Activated T-cell treated with anti-CD3 and anti-CD28 coated beads, Interleukin-2, amount 50 U/mL, for 24 hours (primary cell): ENCODE measurements at regions not wholly inside any gene's neighbourhood (a gene's known extent, or its start where the extent isn't known, plus 50 kb on each side); places are given as distances from the start of the nearest gene placed in this dataset.

Experiments used
- DNase-seq: peaks from one replicate; pipeline ENCODE4 v3.0.0-alpha.2; 2020
- H3K27ac Mint-ChIP-seq: 2 replicates; pipeline ENCODE4 v1.8.0; 2020; ENCODE audit warnings: mild to moderate bottlenecking, mixed read lengths
- H3K27me3 Mint-ChIP-seq: 2 replicates; pipeline ENCODE4 v1.8.0; 2020; ENCODE audit warnings: mixed read lengths
- H3K36me3 Mint-ChIP-seq: 2 replicates; pipeline ENCODE4 v1.8.0; 2020; ENCODE audit warnings: low read depth, mixed read lengths
- H3K4me1 Mint-ChIP-seq: 2 replicates; pipeline ENCODE4 v1.8.0; 2020; ENCODE audit warnings: low read depth, mixed read lengths
- H3K4me3 Mint-ChIP-seq: 2 replicates; pipeline ENCODE4 v1.8.0; 2020; ENCODE audit warnings: mild to moderate bottlenecking, moderate library complexity, mixed read lengths
- H3K9me3 Mint-ChIP-seq: 2 replicates; pipeline ENCODE4 v1.8.0; 2020; ENCODE audit warnings: mixed read lengths

DNA sequence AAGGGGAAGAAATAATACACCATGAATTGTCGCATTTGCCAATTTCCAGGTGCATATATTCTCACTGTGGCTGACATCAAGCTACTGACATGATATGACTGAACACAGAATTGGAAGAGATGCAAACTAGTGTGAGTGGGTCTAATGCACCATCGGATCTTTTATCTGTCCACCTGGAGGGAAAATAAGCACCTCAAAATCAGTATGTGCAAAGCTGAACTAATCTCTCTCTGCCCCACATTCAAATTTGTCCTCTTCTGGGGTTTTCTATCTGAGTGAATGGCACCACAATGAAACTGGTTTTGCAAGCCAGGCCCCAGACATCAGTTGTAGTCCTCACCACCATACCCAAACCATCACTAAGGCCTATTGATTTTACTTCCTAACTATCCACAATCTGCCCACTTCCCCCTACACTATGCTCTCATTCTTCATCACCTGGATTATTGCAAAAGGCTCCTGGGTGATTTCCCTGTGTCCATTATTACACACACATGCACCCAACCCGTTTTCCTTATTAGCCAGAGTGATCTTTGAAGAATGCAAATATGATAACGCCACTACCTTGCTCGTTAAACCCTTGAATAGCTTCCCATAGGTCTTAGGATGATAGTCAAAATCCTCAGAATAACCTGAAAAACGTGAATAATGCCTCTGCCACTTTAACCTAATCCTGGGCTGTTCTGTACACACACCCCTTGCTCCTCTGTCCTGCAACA, 159.0 kb upstream of the GMDS start:
- no peak overlapping the region for H3K27ac Mint-ChIP-seq
- H3K27me3 Mint-ChIP-seq: no peaks in the 10 kb centered on the region
- H3K4me1 Mint-ChIP-seq: no peaks in the 10 kb centered on the region
- DNase-seq: no peak
- H3K36me3 Mint-ChIP-seq: no peaks in the 10 kb centered on the region
- no peaks in the 10 kb centered on the region for H3K9me3 Mint-ChIP-seq
- H3K4me3 Mint-ChIP-seq: no peak overlapping the region

DNA sequence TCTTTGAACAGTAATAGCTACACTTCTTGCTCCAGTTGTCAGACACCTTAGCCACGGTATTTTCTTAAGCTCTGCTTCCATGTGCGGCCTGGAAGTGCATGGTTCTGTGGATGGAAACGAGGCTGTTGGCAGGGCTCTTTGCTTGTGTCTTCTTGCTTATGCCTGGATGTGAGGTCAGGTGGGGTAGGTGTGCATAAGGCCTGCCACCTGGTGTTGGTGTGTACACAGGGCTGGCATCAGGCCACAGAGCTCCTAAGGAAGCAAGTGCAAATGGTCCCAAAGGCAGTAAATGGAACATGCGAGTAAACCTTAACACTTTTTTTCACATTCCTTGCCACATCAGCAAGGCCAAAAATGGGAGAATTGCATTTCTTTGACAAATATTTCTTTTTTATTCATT, 158.1 kb upstream of the GMDS start:
- Mint-ChIP-seq H3K27me3 (no peaks in the 10 kb centered on the region), H3K4me1 (no peaks in the 10 kb centered on the region), H3K27ac (no peak overlapping the region), H3K4me3 (no peak overlapping the region), H3K9me3 (no peaks in the 10 kb centered on the region), H3K36me3 (no peaks in the 10 kb centered on the region)
- DNase-seq: no peak

DNA sequence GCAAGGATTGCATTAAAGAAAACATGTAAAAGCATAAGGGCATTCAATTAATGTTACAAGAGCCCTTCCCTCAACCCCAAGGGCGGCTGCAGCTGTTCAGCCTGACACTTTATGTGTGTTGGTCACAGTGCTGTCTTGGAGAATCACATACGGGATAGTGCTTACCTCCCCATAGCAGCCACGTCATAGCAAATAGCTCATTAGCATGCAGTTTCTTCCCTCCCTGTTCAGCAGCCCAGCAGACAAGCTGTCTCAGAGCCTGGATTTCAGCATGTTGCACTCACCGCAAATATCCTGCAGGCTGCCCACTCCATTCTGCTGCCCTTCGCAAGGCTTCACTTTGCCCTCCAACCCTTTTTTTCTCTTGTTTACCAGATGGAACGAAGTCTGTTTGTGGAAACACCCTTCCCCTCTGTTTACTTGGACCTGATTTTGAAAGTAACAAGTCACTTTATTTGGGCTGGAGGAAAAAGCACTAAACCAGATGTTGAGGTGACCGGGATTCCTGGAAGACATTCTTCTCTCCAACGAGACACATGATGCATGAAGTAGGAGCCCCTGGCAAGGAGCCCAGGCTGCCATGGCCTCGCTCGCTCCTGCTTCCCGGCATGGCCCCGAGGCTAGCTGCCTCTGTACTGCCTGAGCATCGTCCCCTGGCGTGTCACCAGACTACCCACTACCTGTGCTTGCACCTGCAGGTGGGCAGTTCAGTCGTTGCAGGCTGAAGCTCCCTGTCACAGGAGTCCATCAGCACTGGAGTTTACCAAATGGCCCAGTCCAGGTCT, 151.6 kb upstream of the GMDS start:
- H3K27ac Mint-ChIP-seq: no peak overlapping the region
- DNase-seq: no peak
- no peaks in the 10 kb centered on the region for H3K27me3 Mint-ChIP-seq
- no peaks in the 10 kb centered on the region for H3K4me1 Mint-ChIP-seq
- no peaks in the 10 kb centered on the region for H3K36me3 Mint-ChIP-seq
- H3K9me3 Mint-ChIP-seq: no peaks in the 10 kb centered on the region
- H3K4me3 Mint-ChIP-seq: no peak overlapping the region

DNA sequence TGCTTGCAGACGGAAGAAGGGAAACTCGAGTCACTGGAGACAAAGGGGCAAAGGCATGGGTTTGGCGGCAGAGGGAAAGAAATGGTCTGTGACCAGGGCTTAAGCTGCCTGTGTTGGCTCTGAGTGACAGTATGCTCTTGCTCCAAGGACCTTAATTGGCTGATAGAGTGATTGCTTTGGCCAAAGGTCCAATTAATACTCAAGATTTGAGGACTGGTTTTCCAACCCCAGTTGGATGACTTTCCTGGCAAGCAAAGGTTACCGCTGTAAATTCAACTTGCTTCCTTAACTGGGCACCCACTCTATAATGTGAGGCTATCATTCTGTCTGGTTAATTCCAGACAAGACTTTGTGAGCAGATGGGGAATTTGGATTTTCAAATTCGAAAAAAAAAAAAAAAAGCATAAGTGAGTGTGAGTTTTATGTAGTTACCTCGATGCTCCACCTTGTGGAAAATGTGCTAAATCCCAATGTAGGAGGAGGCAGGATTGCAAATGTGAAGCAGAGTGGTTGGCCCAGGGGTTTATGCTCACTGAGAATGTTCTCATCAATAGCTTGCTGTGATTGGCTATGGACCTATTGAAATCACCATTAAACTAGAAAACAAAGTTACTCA, 150.7 kb upstream of the GMDS start:
- Mint-ChIP-seq H3K36me3 (no peaks in the 10 kb centered on the region), H3K9me3 (no peaks in the 10 kb centered on the region), H3K4me1 (no peaks in the 10 kb centered on the region), H3K27ac (no peak overlapping the region), H3K27me3 (no peaks in the 10 kb centered on the region), H3K4me3 (no peak overlapping the region)
- no peak for DNase-seq

DNA sequence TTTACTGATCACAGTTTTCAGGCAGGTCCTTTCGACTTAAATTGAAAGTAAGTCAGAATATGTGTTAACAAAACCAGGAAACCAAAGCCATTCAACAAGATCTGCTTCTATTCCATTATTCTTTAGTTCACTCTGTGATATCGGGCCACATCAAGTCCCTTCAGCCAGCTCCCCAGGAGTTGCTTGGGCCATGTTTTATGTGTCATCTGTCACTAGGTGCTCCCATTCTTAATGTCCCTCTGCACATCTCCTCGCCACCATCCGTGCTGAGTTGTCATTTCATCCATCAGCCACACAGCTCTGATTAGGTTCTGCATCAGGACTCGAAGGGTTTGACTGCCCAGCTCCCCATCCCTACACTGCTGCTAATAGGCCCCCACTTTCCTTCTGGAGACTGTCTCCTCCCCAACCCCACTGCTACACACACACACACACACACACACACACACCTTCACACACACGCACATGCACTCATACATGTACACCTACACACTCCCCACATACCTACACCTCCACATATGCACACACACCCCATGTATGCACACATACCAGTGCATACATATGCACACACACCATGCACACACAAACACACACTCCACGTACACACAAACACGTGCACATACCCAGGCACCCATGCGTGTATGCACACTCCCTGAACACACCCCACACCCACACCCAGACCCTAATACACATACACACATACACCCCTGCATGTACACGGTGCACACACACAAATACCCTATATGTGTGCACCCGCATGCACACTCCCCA, 143.3 kb upstream of the GMDS start:
- Mint-ChIP-seq H3K9me3 (peaks cover 10% of the 10 kb centered on the region), H3K27me3 (no peaks in the 10 kb centered on the region), H3K4me1 (peaks cover 8% of the 10 kb centered on the region), H3K27ac (no peak overlapping the region), H3K36me3 (no peaks in the 10 kb centered on the region), H3K4me3 (no peak overlapping the region)
- no peak for DNase-seq

DNA sequence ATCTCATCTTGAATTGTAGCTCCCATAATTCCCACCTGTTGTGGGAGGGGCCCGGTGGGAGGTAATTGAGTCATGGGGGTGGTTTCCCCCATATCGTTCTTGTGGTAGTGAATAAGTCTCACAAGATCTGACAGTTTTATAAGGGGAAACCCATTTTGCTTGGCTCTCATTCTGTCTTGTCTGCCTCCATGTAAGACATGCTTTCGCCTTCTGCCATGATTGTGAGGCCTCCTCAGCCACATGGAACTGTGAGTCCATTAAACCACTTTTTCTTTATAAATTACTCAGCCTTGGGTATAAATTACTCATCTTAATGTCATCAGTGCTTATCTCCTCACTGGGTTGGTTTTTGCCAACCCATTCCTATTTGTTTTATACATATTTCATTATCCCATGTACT, 142.0 kb upstream of the GMDS start:
- H3K4me1 Mint-ChIP-seq: peaks cover 8% of the 10 kb centered on the region
- no peaks in the 10 kb centered on the region for H3K36me3 Mint-ChIP-seq
- H3K27ac Mint-ChIP-seq: peak overlapping the region; percentile 66
- no peak overlapping the region for H3K4me3 Mint-ChIP-seq
- no peak for DNase-seq
- H3K9me3 Mint-ChIP-seq: peaks cover 10% of the 10 kb centered on the region
- H3K27me3 Mint-ChIP-seq: no peaks in the 10 kb centered on the region

DNA sequence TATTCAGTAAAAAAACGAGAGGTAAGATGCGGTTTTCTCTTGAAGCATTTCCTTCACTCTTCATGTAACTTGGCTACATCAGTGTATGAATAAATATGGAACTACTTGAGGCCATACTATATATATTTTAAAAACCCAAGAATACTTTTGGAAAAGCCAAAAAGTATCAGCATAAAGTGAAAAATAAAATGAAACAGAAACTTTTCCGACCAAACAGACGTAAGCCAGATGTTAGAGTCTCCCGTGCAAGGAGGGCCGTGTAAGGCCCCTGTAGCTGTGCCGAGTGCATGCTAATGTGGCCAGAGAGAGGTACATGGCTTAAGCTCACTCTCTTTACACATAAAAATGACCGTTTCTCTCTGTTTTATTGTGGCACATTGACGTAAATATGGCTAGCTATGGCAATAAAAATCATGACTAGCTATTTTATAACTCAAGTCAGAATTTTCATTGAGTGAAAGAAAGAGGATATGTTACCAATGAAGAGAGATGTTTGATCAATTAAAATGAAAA, 140.1 kb upstream of the GMDS start:
- Mint-ChIP-seq H3K36me3 (no peaks in the 10 kb centered on the region), H3K27ac (no peak overlapping the region), H3K4me3 (no peak overlapping the region), H3K9me3 (peaks cover 10% of the 10 kb centered on the region), H3K27me3 (no peaks in the 10 kb centered on the region), H3K4me1 (peaks cover 8% of the 10 kb centered on the region)
- no peak for DNase-seq

DNA sequence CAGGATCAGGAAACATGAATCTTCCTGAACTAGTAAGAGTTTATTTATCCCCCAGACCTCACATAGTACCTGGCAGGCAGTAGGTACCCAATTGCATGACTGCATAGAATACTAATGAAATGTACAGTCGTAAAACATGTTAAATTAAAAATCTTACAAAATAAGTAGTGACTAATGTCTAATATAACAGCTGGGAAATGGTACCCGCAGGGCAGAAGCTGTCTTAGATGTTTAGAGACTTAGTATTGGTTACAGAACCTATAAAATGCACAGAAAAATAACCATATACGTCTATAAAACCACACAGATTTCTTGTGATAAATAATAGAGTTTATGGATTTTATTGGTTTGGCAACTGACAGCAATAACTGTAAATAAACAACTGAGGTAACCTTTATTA, 139.1 kb upstream of the GMDS start:
- no peak overlapping the region for H3K4me3 Mint-ChIP-seq
- no peak overlapping the region for H3K27ac Mint-ChIP-seq
- H3K9me3 Mint-ChIP-seq: peaks cover 10% of the 10 kb centered on the region
- no peaks in the 10 kb centered on the region for H3K36me3 Mint-ChIP-seq
- H3K4me1 Mint-ChIP-seq: peaks cover 8% of the 10 kb centered on the region
- H3K27me3 Mint-ChIP-seq: no peaks in the 10 kb centered on the region
- DNase-seq: no peak

DNA sequence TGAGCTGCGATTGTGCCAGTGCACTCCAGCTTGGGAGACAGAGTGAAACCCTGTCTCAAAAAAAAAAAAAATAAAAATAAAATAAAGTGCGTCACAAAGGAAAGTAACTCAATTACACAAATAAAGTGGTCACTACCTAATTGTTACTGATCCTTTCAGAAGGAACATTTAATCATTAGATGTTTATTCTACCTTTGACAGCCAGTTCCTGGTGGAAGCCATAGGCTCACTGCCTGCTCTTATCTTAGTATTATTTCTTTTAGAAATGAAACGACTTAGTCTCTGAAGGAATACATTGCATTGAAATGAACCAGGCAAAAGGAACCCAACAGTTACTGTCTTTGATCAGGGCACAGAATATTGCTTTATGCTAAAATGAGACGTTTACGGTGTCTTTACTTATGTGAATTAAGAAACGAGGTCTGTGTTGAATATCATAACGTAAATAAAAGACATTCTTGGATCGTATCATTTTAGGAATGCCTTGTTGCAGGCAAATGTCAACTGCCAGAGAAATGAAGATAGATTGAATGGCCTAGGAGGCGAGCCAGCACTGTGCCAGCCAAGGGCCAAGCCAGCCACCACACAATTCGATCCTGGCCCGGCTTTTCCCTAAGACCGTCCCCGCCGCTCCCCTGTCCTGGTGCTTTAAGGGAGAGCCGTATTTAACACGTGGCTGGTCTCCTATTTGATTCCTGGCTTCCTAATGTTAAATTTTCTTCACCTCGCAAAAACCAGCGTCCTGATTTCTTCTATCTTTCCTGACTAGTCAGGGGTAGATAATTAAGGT, 136.7 kb upstream of the GMDS start:
- no peak overlapping the region for H3K4me3 Mint-ChIP-seq
- no peaks in the 10 kb centered on the region for H3K36me3 Mint-ChIP-seq
- DNase-seq: no peak
- H3K4me1 Mint-ChIP-seq: no peaks in the 10 kb centered on the region
- H3K27me3 Mint-ChIP-seq: no peaks in the 10 kb centered on the region
- H3K27ac Mint-ChIP-seq: no peak overlapping the region
- H3K9me3 Mint-ChIP-seq: peaks cover 5% of the 10 kb centered on the region

DNA sequence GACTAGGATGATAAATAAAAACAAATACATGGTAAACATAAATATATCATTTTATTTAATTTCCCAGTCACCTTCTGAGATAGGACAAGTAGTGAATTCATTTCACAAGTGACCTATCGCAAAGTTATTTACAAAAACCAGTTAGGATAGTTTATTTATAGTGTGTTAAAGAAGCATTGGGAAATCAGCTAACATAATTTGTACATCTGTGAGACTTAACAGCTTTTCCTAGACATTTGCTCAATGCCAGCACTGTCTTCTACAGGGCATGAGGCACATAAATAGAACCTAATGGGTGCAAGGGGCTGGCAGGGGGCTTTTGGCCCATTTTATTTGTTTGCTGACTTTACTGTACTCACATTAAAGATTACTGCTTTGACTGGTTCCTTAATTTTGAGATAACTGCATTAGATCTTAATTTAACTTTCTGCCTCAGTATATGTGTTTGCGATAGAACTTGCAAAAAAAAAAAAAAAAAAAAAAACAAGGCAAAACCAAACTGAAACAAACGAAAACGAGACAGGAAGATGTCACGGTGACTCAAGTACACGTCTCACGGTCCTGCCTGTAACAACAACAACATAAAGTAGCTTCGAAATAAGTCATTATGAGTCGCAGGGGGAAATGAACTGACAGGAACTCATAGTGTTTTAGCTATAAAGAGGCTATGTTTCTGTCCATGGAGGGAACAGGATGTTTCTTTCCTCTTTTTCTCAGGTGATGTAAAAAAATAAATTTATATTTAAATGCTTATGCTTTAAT, 133.7 kb upstream of the GMDS start:
- Mint-ChIP-seq H3K9me3 (no peaks in the 10 kb centered on the region), H3K4me3 (no peak overlapping the region), H3K27me3 (no peaks in the 10 kb centered on the region), H3K27ac (no peak overlapping the region), H3K36me3 (no peaks in the 10 kb centered on the region), H3K4me1 (no peaks in the 10 kb centered on the region)
- no peak for DNase-seq

DNA sequence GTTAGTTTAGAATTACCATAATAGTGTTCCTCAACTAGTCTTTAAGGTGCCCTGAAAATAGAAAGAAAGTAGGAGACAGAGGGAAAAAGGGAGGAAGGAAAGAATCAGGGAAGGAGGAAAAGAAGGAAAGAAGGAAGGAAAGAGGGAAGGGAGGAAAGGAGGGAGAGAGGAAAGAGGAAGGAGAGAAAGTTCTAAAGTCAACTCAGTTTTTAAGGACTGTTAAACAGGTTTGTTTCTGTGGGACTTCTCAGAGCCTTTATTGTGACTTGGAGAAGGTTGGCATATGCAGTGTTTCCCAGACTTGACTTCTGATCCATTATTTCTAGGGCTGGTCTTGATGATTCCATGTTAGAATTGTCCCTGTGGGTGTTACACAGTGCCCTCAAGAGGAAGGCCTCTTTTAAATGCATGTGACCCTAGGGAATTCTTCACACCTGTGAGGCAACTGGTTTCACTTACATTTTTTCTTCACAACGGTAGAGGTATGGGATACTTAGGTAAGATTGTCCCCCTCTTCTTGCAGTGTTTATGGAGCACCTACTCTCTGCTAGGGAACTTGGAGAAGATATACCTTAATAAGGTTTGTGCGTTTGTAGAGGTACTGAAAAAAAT, 132.7 kb upstream of the GMDS start:
- H3K36me3 Mint-ChIP-seq: no peaks in the 10 kb centered on the region
- no peak overlapping the region for H3K4me3 Mint-ChIP-seq
- DNase-seq: no peak
- H3K4me1 Mint-ChIP-seq: no peaks in the 10 kb centered on the region
- H3K27ac Mint-ChIP-seq: no peak overlapping the region
- H3K9me3 Mint-ChIP-seq: no peaks in the 10 kb centered on the region
- no peaks in the 10 kb centered on the region for H3K27me3 Mint-ChIP-seq

DNA sequence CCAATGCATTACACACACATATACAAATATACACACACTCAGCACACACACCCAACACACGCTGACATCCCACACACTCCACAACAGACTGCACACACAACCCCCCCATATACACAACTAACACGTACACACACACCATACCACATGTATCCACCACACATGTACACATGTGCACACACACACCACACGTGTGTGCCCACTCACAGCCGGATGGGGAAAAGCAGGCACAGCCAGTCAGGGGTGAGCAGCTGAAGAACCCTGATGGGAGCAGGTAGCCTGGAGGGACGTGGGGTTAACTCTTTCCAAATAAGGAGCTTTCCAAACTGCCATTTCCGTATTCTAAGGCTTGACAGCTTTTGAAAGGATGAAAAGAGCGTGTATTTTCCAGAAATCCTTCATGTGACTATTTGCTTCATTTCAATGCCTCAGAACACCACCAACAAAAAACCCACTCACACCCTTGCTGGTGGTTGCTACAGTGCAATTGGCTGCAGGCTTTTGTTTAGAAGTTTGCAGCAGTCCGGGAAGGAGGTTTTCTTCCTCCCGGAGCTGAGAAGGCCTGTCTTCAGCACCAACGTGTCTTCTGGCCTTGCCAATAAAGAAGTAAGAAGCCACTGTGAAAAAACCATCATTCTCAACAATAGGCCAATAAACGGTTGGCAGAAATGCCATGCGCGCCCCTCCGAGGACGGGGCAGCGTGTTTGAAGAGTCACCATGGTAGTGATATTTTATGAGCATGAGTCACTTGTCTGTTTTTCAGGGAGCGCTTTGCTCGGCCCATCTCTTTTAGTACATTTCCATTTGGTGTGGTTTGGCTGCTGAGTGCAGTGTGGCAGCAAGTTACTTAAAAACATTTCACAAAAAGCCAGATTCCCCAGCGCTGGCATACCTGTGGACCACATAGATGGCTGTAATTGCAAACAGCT, 131.3 kb upstream of the GMDS start:
- Mint-ChIP-seq H3K9me3 (no peaks in the 10 kb centered on the region), H3K4me3 (no peak overlapping the region), H3K27me3 (no peaks in the 10 kb centered on the region), H3K4me1 (no peaks in the 10 kb centered on the region), H3K27ac (no peak overlapping the region), H3K36me3 (no peaks in the 10 kb centered on the region)
- no peak for DNase-seq
